Activated naive CD4-positive, alpha-beta T cell (primary cell): ENCODE measurements at regions not wholly inside any gene's neighbourhood (a gene's known extent, or its start where the extent isn't known, plus 50 kb on each side); places are given as distances from the start of the nearest gene placed in this dataset.
"Not testable (repeated sequence)": the region's sequence is repeated elsewhere in the genome, so short reads cannot be mapped to it uniquely, and the experiment has no call there.

Experiments used
- DNase-seq, 4 experiments: peaks; one replicate each; lab custom pipeline; 2025; lab: John Stamatoyannopoulos, UW

DNA sequence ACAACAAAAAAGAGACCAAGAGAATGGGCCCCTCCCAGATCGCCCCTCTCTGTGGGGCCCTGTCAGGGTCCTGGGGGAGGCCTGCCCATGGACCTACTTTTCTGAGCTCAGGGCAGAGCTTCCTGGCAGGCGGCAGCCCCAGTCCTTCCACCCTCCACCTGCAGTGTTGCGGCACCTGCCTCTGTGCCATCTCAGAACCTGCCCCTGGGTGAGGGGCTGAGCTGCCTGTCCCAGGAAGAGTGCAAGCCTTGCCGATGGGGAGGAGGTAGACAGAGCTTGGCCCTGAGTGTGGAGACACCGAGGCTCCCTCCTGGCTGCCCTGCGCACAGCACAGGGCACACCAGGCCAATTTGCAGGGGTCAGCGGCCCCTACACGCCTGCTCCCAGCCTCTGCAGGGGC lies 67.5 kb downstream of the UNCX start:
- no peak for DNase-seq

DNA sequence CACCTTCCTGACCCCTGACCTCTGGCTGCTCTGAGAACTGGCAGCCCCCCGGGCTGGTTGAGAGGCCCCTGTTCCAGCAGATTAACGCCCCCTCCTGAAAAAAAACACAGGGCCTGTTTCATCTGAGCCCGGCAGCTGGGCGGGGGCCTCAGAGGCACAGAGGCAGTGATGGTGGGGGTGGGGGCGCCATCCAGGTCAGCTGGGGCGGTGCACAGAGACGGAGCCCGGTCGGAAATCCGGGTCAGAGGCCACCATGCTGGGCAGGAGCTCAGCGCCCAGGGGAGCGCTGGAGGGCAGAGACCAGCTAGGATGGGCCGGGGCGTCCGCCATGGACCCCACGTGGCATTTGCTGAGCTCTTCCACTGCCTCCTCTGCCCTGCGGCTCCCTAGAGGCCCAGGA lies 68.0 kb downstream of the UNCX start:
- no peak for DNase-seq

DNA sequence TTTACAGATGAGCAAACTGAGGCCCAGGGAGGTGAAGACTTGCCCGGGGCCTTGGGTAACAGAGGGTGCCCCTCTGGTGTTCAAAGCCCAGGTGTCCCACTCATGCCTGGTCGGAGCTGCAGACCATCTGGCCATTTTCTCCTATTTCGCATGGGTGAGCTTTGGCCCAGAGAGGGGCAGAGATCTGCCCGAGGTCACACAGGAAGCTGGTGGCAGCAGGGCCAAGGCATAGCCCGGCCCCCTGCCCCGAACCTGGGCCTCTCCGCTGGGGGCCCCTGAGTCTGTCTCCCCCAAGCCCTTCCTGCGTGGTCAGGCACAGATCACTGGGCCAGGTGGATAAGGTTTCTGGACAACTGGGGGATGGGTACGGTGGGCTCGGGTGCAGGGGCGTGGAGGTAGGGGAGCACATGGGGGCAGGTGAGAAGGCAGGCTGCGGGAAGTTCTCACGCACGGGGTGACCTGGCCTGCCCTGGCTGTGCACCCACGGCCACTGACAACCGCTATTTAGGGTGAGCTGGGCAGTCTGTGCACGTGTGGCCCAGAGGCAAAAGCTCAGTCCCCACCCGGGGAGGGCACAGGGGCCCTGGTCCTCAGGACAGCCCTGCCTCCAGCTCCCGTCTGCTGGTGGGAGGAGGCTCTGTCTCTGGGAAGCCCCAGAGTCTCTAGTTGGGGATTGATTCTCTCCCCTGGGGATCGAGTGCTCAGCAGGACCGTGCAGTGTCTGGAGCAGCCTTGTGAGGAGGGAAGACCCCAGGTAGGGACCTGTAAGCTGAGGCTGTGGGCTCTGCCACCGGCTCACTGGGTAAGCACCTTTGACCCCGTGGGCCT lies 68.6 kb downstream of the UNCX start:
- no peak for DNase-seq

DNA sequence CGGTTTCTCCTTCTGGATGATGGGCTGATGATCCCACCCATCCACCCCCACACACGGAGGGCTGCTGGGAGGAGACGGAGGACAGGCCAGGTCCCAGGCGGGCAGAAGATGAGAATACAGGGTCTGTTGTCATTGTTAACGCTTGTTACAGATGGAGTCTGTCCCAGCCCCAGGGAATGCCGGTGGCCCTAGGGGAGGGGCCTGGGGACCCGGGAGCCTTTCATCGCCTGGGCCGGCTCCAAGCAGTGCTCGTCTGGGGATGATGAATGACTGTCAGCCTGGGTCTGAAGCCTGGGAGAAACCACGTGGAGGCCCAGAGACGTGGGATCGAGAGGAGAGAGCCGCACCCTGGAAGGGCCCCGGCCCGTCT lies 69.2 kb downstream of the UNCX start:
- no peak for DNase-seq

DNA sequence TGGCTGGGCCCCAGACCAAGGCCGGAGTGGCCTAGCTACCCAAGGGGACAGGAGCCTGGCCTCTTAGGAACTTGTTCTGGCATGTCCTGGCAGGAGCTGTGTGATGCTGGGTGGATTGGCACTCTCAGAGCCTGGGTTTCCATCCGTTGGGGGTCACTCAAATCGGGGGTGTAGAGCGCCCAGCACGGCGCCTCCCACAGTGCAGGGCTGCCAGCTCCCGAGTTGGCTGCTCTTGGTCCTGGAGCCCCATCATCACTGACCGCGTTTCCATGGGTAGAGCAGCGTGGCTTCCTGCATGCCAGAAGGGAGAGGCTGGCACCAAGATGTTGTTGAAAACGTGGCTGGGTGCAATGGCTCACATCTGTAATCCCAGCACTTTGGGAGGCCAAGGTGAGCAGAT lies 70.3 kb downstream of the UNCX start:
- DNase-seq: no peak

DNA sequence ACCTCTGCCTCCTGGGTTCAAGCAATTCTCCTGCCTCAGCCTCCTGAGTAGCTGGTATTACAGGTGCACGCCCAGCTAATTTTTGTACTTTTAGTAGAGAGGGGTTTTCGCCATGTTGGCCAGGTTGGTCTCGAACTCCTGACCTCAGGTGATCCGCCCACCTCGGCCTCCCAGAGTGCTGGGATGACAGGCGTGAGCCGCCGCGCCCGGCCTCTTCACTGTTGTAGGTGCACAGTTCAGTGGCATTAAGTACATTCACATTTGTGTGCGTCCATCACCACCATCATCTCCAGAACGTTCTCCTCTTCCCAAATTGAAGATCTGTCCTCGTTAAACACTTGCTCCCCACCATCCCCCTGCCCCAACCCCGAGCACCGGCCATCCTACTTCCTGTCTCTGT lies 71.3 kb downstream of the UNCX start:
- not testable (repeated sequence) for DNase-seq

DNA sequence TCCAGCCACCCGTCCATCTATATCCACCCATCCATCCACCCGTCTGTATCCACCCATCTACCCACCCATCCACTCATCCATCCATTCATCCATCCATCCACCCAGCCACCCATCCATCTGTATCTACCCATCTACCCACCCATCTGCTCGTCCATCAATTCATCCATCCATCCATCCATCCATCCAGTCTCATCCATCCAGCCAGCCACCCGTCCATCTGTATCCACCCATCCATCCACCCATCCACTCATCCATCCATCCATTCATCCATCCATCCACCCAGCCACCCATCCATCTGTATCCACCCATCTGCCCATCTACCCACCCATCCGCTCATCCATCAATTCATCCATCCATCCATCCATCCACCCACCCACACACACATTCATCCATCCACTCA lies 73.2 kb downstream of the UNCX start:
- no peak for DNase-seq

DNA sequence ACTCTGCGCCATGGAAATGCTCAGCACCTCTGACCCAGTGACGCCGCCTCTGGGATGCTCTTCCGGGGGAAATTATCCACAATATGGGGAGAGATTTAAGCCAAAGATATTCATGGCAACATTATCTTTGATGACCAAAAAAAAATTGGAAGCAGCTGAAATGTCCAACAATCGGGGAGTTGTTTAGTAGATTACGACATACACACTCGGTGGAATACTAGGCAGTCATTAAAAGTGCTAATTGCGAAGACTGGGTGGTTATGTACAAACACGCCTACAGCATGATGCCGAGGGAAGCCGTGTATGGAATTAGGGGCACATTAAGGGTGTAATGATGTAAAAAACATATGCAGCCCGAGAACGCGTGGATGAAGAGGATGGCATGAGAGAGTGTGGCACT lies 75.2 kb downstream of the UNCX start:
- no peak for DNase-seq

DNA sequence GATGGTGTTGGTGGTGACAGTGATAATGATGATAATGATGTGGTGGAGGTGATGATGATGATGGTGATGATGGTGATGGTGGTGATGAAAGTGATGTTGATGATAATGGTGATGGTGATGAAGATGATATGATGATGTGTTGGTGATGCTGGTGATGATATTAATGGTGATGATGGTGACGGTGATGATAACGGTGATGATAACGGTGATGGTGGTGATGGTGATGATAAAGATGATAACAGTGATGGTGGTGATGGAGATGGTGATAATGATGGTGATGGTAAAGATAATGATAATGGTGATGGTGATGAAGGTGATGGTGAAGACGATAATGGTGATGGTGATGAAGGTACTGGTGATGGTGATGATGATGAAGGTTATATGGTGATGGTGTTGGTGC lies 76.6 kb downstream of the UNCX start:
- no peak for DNase-seq

DNA sequence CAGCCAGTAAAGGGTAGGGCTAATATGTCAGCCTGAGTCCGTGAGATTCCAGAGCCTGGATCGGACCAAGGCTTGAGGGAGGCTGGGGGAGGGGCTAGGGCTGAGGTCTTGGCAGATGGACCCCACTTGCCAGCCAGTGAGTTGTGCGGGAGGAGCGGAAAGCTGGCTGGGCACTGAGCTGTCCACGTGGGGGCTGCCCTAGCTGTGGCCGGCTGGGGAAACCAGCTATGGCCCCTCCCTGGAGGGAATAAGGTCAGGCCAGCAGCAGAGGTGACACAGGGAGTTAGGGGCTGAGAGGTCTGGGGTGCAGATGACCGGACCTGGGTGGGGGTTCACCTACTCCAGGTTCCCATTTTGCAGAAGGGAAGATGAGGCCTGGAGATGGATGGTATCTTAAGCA lies 77.3 kb downstream of the UNCX start:
- no peak for DNase-seq

DNA sequence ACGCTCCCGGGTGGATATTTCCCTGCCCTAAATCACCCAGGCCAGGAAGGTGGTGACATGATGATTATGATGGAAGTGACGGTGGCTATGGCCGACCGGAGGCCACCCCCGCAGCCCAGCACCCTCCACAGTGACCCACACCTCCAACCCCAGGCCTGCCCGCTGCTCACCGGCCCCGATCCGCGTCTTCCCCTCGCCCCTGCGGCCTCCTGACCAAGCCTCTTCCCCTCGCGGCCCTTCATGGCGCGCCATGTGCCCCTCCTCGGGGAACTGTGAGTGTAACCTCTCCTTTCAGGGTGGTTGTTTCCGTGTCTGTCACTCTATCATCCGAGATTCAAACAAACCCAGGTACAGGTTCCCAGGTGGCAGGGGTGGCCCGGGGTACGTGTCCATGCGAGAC lies 78.3 kb downstream of the UNCX start:
- DNase-seq: no peak

DNA sequence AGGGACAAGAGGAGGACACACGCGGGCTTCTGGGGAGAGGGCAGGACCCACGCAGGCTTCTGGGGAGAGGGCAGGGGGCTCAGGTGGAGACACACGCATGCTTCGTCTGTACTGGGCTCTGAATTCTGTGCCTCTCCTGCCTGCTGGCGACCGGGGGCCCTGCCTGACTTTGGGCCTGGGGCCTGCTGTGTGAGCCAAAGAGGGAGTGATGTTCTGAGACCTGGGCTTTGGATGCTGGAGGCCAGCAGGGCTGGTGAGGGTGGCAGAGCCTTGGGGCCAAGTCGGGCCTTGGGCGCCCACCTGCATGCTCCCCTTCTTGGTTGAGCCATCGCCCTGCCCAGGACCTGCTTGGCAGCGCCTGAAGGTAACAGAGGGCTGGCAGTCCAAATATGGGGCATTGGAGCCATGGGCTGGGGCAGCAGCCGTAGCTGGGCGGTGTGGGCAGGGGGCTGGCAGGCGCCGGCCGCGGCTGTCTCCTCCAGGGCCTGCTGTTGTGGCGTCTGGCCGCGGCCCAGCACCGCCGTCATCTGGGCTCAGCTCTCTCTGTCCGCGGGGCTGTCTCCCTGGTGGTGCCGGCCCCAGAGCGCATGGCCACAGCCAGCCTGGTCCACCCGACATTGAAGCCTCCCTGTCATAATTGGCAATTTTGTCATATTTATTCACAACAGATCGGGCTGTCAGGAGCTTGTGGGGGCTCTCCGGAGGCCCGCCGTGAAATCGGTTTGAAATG lies 78.9 kb downstream of the UNCX start:
- DNase-seq: no peak

DNA sequence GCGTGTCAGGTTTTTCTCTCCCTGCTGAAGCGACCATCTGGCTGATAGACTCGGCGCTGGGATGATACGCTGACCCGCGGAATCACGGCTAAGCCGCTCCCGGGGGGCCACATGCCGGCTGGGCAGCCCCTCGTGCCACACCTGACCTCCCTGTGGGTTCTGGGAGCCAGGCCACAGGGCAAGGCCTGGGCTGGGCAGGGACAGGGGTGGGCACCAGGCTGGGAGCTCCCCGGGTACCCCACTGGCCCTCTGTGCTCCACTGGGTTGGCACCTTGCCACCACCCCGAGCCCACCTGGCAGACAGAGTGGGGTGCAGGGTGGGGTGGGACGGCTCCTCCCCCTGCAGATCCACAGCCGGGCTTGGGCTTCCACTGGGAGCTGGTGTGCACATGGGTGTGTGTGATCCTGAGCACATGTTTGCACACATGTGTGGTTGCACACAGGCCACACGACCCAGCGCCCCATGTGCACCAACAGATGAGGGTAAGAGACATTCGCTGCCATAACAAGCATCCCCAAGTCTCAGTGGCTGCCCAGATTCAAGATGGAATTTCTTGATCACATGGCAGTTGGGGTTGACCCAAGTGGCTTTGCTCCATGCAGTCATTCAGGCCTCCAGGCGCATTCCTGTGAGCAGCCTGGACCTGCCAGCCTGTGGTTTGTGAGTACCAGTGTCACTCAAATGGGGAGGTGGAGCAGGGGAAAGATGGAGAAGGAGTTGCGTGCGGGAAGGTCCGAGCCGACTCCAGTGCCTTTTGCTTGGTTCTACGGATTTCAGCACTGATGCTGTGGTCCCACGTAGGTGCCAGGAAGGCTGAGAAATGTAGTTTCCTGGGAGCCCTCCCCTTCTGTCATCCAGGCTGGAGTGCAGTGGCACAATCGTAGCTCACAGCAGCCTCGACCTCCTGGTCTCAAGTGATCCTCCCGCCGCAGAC lies 79.7 kb downstream of the UNCX start:
- no peak for DNase-seq

DNA sequence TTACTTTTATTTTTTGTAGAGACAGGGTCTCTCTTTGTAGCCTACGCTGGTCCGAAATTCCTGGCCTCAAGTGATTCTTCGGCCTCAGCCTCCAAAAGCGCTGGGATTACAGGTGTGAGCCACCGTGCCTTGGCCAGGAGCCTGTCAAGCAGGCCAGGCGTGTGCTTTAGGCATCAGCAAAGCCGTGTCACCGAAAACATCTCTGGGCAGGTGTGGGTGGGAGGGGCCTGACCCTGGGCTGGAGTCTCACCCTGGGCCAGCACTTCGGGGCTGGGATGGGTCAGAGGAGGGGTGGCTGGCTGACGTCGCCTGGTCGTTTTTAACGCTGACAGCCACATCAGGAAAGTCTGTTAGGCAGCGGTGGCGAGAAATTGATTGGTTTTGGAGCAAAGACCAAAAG lies 80.9 kb downstream of the UNCX start:
- no peak for DNase-seq

DNA sequence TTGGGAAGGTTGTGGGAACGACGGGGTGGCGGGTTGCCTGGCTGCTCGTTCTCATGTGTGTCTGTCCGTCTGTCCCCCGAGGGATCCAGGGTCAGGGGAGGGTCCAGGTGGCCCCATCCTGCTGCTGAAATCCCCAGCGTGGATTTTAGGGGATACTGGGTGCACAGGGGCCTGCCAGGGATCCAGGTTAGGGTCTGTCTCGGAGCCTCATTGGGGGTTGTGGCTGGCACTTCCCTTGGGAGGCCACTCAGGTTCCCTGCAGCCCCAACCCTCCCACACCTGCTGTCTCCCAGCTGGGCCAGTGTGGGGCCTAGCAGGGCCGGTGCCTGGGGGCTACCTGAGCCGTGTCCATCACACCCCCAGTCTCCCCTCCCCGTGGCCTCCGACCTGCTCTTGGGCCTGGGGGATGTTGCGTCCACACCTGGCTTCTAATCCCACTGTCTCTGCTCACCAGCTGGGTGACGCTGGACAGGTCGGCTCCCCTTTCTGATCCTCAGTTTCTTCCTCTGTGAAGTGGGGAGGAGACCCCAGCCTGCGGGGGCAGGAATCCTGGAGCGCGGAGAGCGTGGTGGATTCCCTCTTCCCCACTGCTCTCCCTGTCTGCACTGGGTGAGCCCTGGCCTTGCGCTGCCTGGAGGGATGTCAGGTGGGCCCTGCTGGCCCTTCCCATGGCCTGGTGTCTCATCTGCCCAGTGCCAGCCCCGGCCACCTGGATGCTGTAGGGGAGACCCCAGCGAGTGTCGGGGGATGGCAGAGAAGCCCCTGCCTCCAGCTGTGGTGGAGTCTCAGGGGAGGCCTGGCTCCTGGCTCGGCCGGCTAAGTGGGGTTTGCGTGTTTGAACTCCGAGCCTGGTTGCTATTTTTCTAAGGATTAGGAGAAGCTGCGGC lies 81.6 kb downstream of the UNCX start:
- DNase-seq: no peak

DNA sequence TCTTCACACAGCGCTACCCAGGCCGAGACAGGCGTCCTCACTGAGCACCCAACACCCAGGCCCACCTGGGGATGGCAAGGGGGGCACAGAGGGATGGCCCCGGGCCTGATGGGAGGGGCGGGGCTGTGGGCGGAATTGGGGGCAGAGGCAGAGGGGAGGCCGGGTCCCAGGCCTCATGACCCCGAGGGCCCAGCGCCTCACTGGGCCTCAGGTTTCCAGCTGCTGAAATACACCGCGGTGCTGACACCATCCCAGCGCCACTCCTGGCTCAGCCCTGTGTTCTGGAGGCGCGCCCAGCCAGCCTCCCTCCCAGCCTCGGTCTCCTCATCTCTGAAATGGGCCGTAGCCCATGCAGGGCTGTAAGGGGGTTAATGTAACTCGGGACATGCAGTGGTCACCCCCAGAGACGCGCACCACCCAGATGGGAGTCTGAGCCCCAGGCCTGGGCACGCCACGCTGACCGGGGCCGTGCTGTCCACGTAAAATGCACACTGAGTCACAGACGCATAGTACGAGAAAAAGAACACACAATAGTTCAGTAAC lies 82.3 kb downstream of the UNCX start:
- no peak for DNase-seq

DNA sequence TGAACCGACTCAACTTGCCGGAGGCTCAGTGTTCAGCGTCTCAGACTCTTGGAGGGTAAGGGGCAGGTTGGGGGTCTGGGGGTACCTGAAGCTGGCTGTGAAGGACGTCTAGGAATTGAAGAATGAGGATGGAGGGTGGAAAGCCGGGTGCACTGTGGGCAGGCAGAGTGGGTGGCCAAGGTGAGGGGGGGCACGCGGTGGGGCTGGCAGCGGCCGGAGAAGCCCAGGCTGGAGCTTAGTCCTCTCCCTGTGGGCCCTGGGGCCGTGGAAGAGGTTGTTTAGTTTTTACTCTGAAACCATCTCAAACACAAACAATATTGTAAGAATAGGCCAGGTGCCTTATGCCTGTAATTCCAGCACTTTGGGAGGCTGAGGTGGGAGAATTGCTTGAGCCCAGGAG lies 83.4 kb downstream of the UNCX start:
- DNase-seq: no peak

DNA sequence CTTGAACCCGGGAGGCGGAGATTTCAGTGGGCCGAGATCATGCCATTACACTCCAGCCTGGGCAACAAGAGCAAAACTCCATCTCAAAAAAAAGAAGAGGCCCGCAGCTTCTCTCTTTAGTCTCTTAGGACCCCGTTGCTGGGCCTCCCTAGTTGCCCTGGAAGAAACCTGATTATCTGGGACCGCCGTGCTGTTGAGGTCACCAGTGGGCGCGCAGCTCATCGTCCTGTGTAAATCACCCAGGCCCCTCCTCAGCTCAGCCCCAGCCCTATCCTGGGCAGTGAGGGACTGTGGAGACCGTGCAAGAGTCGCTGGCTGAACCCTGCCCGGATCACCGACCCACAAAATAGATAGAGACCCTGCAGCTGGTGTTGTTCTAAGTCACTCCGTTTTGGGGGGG lies 85.0 kb downstream of the UNCX start:
- DNase-seq: no peak

DNA sequence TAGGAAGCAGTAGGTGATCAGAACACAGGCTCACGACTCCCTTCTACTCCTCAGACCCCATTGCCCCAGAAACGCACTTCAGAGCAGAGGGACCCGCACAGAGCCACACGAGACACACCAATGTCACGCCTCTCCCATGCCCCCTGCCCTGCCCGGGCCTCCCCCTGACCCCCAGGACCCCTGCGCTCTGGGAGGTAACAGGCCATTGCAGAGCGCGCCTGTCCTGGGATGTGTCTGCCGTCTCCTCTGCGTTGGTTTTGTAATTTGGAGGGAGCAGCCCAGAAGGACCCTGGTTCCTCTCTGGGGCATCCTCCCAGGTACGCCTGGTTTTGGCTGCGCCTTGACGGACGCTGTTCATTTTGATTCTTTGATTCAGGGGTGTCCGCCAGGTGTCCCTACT lies 85.4 kb downstream of the UNCX start:
- DNase-seq: no peak

DNA sequence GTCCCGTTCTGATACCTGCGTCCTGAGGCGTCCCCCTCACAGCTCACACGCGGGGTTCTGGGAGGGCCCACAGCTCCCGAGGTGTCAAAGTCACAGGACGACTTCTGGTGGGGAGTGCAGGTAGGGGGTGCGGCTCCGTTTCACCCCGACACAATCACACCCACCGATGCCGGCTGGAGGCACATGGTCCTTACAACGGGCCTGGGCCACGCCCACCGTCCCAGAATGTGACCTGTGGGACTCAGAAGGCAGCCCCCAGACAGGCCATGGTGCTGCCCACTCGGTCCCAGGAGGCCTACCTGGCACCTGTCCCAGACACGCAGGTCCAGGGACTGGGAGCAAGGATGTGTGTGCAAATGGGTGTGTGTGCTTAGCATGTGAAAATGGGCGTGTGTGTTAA lies 86.0 kb downstream of the UNCX start:
- no peak for DNase-seq

DNA sequence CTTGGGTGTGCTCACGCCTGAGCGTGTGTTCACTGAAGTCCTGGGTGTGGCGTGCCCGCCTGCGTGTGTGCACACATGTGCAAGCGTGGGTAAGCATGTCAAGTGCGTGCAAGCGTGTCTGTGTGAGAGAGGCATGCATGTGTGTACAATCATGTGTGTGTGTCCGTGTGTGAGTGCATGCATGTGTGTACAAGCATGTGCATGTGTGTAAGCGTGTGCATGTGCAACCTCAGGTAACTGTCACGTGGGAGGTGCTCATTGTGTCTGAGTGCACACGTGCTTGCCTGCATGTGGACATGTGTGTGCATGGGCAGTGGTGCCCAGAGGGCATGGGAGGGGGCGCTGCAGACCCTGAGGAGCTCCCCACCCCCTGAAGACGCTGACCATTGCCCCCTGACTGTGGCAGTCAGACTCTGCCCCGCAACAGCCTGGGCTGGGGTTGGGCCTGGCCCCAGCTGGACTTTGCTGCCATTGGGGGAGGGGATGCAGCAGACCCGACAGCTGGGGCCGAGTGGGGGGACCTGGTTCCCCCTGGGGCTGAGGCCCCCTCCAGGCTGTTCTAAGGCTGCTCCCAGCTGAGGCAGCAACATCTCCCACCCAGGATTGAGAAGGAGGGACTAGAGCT lies 88.1 kb downstream of the UNCX start:
- no peak for DNase-seq
